ENCODE measurements at regions not wholly inside any gene's neighbourhood (a gene's known extent, or its start where the extent isn't known, plus 50 kb on each side); places are given as distances from the start of the nearest gene placed in this dataset.

GRCh38 chr10:95133997-95134396 lies 60.0 kb upstream of the ACSM6 start:
- TF ChIP-seq CTCF (IDR thresholded peaks at IDR 0.05 in 8 of 11, conservative IDR thresholded peaks at IDR 0.05 in 3 of 11) (no peak), POLR2A (IDR thresholded peaks at IDR 0.05) (no peak)

Measured in spleen (tissue), 7 donors.